HepG2 (cell line): ENCODE measurements at regions not wholly inside any gene's neighbourhood (a gene's known extent, or its start where the extent isn't known, plus 50 kb on each side); places are given as distances from the start of the nearest gene placed in this dataset.

Source experiments
- BRCA1 ChIP-seq: sonication (generic); formaldehyde crosslinking; IDR thresholded peaks from 2 replicates; pipeline ENCODE4 v1.4.0; 2020; ENCODE audit warnings: missing genetic modification reagents
- CTCF ChIP-seq: sonication (generic); formaldehyde crosslinking; IDR thresholded peaks from 2 replicates; pipeline ENCODE4 v1.5.0; 2020; ENCODE audit warnings: mild to moderate bottlenecking, missing genetic modification reagents, moderate library complexity

DNA sequence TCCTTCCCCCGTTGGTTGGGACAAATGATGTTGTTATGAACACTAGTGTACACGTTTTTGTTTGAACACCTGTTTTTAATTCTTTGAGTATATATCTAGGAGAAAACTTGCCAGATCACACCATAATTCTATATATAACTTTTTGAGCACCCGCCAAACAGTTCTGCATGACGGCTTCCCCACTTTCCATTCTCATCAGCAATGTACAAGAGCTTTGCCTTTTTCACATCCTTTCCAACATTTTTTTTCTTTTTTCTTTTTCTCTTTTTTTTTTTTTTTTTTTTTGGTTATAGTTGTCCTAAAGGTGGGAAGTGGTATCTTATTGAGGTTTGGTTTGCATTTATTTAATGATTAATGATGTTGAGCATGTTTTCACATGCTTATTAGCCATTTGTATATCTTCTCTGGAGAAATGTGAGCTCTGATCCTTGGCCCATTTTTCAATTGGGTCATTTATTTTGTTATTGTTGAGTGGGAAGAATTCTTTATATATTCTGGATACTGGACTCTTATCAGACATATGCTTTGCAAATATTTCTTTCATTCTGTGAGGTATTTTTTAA, 86.9 kb upstream of the ZC3H15 start:
- TF ChIP-seq BRCA1 (CRISPR knock-in tag) (no peak), CTCF (CRISPR knock-in tag) (no peak)
